GM12873 (cell line): ENCODE measurements at regions not wholly inside any gene's neighbourhood (a gene's known extent, or its start where the extent isn't known, plus 50 kb on each side); places are given as distances from the start of the nearest gene placed in this dataset.

Source experiments
- CTCF ChIP-seq: IDR thresholded peaks from 2 replicates; pipeline ENCODE4 v1.5.1; 2012; ENCODE audit warnings: low read depth, mild to moderate bottlenecking, moderate library complexity, low read length, control low read depth; ENCODE audit not compliant: insufficient read depth; ENCODE audit errors: missing control alignments

DNA sequence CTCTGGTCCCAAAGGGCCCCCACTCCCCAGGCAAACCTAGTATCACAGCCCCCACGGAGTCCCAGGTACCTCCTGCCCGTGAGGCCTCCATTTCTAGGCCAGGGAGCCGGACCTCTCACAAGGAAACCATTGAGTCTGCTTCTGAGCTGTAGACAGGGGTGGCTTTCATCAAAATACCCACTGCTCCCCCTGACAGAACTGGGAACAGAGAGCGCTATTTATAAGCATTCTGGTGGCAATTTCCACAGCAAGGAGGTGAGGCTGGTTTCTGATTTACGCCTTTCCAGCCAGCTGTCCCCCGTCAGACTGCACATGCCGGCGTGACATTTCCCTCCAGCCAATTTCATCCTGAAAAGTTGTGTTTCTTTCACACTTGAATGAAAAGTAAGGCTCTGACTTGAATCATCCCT lies 407.5 kb upstream of the PRKCQ start:
- TF ChIP-seq CTCF, result no peak

DNA sequence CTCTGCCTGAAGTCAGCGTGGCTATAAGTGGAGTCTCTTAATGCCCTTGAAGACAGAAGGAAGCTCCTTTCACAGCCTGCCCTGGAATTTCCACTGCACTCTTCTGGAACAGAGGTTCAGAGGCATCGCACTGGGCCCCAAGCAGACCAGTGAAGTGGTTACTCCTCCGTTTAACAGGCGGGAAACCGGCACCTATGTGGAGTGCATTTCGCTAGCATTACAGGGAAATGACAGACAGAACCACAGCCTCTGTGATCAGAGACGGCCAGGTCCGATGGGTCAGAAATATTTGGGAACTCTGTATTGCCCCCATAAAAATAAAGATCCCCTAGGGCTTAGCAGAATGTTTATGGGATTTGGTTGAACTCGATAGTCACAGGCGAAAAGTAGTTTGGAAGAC lies 406.9 kb upstream of the PRKCQ start:
- TF ChIP-seq CTCF, result no peak

DNA sequence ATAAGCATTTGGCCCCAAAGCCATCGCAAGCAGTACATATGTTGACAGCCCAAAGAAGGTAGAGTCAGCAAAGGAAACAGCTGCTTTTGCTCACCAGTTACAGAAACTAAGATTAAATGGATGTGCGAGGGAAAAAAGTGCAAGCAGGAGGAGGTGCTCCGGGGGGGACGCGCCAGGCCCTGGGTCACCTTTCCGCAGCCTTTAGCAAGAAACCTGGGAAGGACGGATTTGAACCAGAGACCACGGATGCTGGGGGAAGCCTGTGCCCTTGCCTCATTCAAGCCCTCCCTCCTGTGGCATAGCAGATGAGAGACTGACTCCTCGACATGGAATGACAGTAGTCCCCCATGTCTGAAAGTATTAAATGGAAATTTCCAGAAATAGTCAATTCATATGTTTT lies 405.6 kb upstream of the PRKCQ start:
- no peak for TF ChIP-seq CTCF

GRCh38 chr10:6984971-6985370 lies 404.9 kb upstream of the PRKCQ start:
- no peak for TF ChIP-seq CTCF

GRCh38 chr10:6980353-6980752 lies 400.3 kb upstream of the PRKCQ start:
- no peak for TF ChIP-seq CTCF

- no peak for TF ChIP-seq CTCF
Observed at GRCh38 chr10:6979371-6979770, 399.3 kb upstream of the PRKCQ start.

DNA sequence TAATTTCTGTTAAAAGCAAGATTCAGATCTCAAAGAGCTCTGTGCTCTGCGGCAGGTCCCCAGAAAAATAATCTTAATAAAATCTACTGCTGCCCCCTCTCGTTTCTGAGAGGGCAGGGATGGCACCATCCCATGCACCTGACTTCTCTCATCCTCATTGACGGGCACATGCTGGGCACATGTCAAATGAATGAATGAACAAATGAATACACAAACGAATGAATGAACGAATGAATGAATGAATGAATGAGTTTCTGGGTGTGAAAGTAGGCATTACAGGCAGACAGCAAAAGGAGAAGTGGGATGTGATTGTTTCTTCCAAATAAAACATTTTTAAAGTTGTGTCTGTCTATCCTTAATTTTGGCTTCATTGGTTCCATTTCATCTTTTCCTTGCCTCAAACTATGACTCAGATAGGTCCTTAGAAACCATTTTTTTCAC lies 398.1 kb upstream of the PRKCQ start:
- TF ChIP-seq CTCF, result no peak
